ENCODE measurements at regions not wholly inside any gene's neighbourhood (a gene's known extent, or its start where the extent isn't known, plus 50 kb on each side); places are given as distances from the start of the nearest gene placed in this dataset.
A peak's percentile ranks its signal among the peaks of the same experiment; 100 is the strongest.

- ATAC-seq (peak; percentile 80), DNase-seq (ENCODE audit: missing footprints) (no peak)
- intact Hi-C loops (cut with DNase I), result no loop called here
Measured at GRCh38 chr7:15795393-15795792, 108.9 kb upstream of the MEOX2 start.

- no peak for DNase-seq (ENCODE audit: missing footprints)
- ATAC-seq, result no peak
- intact Hi-C loops (cut with DNase I), result no loop called here
Measured at GRCh38 chr7:15794801-15795200, 108.3 kb upstream of the MEOX2 start.

- intact Hi-C loops (cut with DNase I), result no loop called here
- no peak for DNase-seq (ENCODE audit: missing footprints)
- ATAC-seq, result no peak
Measured at GRCh38 chr7:15784694-15785030, 98.2 kb upstream of the MEOX2 start.

GRCh38 chr7:15783987-15784693, 97.7 kb upstream of the MEOX2 start:
- no peak for DNase-seq (ENCODE audit: missing footprints)
- ATAC-seq, result peak; percentile 67
- intact Hi-C loops (cut with DNase I), result no loop called here

GRCh38 chr7:15782656-15783055, 96.2 kb upstream of the MEOX2 start:
- ATAC-seq, result no peak
- intact Hi-C loops (cut with DNase I), result no loop called here
- DNase-seq (ENCODE audit: missing footprints), result no peak

- DNase-seq (ENCODE audit: missing footprints) (no peak), ATAC-seq (no peak)
- intact Hi-C loops (cut with DNase I), result no loop called here
Measured at GRCh38 chr7:15781944-15782343, 95.5 kb upstream of the MEOX2 start.

GRCh38 chr7:15780271-15780670, 93.8 kb upstream of the MEOX2 start:
- DNase-seq (ENCODE audit: missing footprints), result no peak
- intact Hi-C loops (cut with DNase I), result no loop called here
- ATAC-seq, result no peak

- ATAC-seq (no peak), DNase-seq (ENCODE audit: missing footprints) (no peak)
Measured at GRCh38 chr7:15778191-15778590, 91.7 kb upstream of the MEOX2 start.

GRCh38 chr7:15765753-15766152, 79.3 kb upstream of the MEOX2 start:
- DNase-seq (ENCODE audit: missing footprints) (no peak), ATAC-seq (no peak)
- intact Hi-C loops (cut with DNase I), result loop anchor here (5.0 to 10.0 kb wide), 2 partner anchors 78 to 299 kb away; partner anchors contain the start of gene MEOX2

More at GRCh38 chr7:15778191-15778590, 91.7 kb upstream of the MEOX2 start:
- intact Hi-C loops (cut with DNase I), result loop anchor here (5.0 kb wide), 1 partner anchor 59 kb away; no protein-coding TSS in a partner anchor

GRCh38 chr7:15764851-15765382, 78.4 kb upstream of the MEOX2 start:
- intact Hi-C loops (cut with DNase I), result loop anchor here (5.0 to 10.0 kb wide), 2 partner anchors 78 to 300 kb away; partner anchors contain the start of gene MEOX2
- DNase-seq (ENCODE audit: missing footprints) (no peak), ATAC-seq (no peak)

GRCh38 chr7:15764010-15764409, 77.5 kb upstream of the MEOX2 start:
- DNase-seq (ENCODE audit: missing footprints), result no peak
- intact Hi-C loops (cut with DNase I), result loop anchor here (10.0 kb wide), 1 partner anchor 301 kb away; no protein-coding TSS in a partner anchor
- no peak for ATAC-seq

GRCh38 chr7:15757041-15758000, 70.8 kb upstream of the MEOX2 start:
- DNase-seq (ENCODE audit: missing footprints) (no peak), ATAC-seq (no peak)
- intact Hi-C loops (cut with DNase I), result no loop called here

GRCh38 chr7:15755061-15755460, 68.6 kb upstream of the MEOX2 start:
- ATAC-seq (no peak), DNase-seq (ENCODE audit: missing footprints) (no peak)
- intact Hi-C loops (cut with DNase I), result no loop called here

- ATAC-seq (no peak), DNase-seq (ENCODE audit: missing footprints) (no peak)
- intact Hi-C loops (cut with DNase I), result no loop called here
Measured at GRCh38 chr7:15753887-15754579, 67.5 kb upstream of the MEOX2 start.

- no peak for ATAC-seq
- intact Hi-C loops (cut with DNase I), result no loop called here
- no peak for DNase-seq (ENCODE audit: missing footprints)
Measured at GRCh38 chr7:15752377-15752776, 65.9 kb upstream of the MEOX2 start.

- no peak for DNase-seq (ENCODE audit: missing footprints)
- peak; percentile 82 for ATAC-seq
- intact Hi-C loops (cut with DNase I), result no loop called here
Measured at GRCh38 chr7:15751191-15751701, 64.8 kb upstream of the MEOX2 start.

GRCh38 chr7:15750727-15751126, 64.2 kb upstream of the MEOX2 start:
- DNase-seq (ENCODE audit: missing footprints), result no peak
- no peak for ATAC-seq
- intact Hi-C loops (cut with DNase I), result no loop called here

- DNase-seq (ENCODE audit: missing footprints) (no peak), ATAC-seq (no peak)
- intact Hi-C loops (cut with DNase I), result no loop called here
Measured at GRCh38 chr7:15749631-15750030, 63.1 kb upstream of the MEOX2 start.

- ATAC-seq (peak; percentile 38), DNase-seq (ENCODE audit: missing footprints) (no peak)
- intact Hi-C loops (cut with DNase I), result no loop called here
Measured at GRCh38 chr7:15747712-15748111, 61.2 kb upstream of the MEOX2 start.
